GM19238 (cell line): ENCODE measurements at regions not wholly inside any gene's neighbourhood (a gene's known extent, or its start where the extent isn't known, plus 50 kb on each side); places are given as distances from the start of the nearest gene placed in this dataset.

ENCODE experiments used
- DNase-seq: peaks from one replicate; pipeline ENCODE4 v3.0.0; 2011; ENCODE audit warnings: low spot score; ENCODE audit not compliant: insufficient read length

- no peak for DNase-seq
These were observed 137.0 kb upstream of the SLCO3A1 start for GRCh38 chr15:91716536-91716935.

DNA sequence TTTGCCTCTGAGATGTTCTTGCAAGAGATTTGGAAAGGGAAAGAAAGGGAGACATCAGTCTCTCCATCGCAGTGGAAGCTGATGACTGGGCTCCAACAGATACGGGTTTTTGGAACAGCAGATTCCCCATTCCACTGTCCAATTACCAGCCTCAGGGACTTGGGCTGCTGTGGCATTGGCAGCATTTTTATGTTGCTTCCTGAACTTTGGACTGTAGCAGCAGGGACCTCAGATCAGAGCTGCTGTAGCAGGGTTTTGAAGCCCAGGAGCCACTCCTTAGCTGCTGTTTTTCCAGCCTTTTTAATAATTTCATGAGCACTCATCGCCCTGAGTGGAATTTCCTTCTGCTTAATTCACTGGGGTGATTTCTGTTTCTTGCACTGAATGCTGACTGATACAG lies 135.7 kb upstream of the SLCO3A1 start:
- no peak for DNase-seq

DNA sequence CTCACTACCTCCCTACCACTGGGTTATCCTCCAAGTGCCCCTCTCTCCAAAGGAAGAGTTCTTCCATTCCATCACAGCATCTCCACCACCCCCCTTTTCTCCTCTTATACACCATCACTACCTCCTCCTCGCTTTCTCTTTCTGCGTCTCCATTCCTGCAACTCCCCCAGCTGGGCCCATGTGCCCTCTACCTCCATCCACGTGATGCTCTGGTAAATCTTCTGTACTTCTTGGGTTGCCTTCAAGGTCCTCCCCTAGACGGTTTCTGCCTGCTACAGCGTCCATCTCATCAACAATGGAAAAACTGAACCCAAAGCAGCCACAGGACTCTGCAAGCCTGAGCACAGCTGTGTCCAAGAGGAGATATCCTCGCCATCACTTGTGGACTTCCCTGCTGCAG lies 129.5 kb upstream of the SLCO3A1 start:
- DNase-seq, result no peak

DNA sequence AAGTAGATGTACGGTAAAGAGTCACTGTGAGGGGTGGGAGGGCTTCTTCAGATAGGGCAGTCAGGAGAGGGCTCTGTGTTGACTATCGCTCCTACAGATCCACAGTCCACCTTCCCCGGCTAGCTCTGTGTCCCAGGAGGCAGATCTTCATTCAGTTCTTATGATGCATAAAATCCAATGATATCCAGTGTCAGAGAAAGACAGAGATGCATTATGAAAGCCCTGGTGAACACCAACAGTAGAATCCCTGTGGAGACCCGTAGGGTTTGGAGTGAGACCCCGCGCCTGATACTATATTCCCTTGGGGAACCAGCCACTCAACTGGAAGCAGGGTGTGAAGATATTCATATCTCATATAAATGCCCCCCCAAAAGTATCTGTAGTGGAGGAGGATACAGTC lies 119.8 kb upstream of the SLCO3A1 start:
- DNase-seq, result no peak

- no peak for DNase-seq
These were observed 116.2 kb upstream of the SLCO3A1 start for GRCh38 chr15:91737151-91737818.

DNA sequence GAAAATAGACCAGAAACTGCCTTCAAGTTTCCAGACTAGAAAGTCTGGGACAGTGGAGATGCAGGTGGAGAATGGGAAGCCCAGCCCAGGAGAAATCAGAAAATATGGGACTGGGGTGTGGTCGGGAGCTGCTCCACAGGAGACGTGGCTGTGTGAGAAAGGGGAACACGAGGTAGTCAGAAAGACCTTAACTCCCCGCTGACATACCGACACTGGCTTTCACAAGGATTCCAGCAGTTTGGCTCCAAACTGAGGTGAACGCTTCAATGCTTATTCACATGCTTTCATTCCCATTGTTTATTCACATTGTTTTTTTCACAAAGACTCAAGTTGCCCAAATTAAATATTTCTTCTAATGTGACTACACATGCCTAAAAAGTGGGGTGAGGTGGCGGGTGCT lies 111.5 kb upstream of the SLCO3A1 start:
- DNase-seq, result no peak

DNA sequence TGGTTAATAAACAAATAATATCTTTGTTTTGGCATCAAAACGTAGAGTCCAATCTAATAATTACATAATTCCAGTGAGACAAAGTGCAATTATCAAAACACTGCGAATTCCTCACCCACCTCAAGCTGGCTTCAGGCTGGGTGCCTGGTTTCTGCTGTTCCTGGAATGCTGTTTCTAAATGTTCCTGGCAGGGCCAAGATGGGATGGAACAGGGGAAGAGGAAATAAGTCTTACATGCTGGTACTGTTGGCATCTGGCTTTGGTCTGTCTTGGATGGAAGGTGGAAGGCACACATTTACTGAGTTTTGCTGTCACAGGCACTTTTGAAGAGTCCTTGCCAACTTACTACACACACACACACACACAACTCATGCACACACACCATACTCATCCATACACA lies 101.9 kb upstream of the SLCO3A1 start:
- DNase-seq, result no peak

GRCh38 chr15:91752081-91752785 lies 101.3 kb upstream of the SLCO3A1 start:
- DNase-seq, result no peak

GRCh38 chr15:91759560-91759959 lies 93.9 kb upstream of the SLCO3A1 start:
- no peak for DNase-seq

DNA sequence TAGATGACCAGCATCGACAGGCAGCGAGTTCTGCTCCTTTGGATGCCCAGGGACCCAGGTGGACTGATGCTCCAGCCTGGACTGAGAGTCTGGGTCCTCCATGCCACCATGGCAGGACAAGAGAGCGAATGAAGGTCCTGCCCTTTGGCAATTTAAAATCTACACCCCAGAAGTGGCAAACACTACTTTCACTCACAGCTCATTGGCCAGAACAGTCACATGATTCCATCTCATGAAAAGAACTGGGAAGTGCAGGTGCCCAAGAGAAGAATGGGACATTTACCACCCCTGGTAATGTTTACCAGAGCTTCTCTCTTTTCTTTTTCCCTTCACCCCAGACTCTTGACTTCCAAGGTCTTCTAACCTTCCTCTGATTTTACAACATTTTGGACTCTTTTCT lies 87.8 kb upstream of the SLCO3A1 start:
- no peak for DNase-seq

- DNase-seq, result no peak
These were observed 84.0 kb upstream of the SLCO3A1 start for GRCh38 chr15:91769476-91769875.

- DNase-seq, result no peak
These were observed 83.6 kb upstream of the SLCO3A1 start for GRCh38 chr15:91769894-91770293.

DNA sequence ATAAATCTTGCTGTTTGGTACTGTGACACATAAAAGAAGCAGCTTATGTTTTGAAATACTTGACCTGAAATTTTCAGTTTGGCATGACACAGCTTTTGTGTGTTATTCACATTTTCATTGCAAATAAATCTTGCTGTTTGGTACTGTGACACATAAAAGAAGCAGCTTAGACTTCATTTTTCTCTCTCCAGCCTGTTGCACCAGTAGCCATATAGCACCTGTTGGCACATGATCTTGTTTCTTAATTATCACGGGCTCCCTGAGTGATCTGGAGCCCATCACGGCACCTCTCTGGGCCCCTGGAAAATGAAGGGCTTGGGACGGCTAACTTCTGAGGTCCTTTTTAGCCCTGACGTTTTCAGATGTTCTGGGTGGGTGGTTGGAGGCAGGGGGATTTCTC lies 77.4 kb upstream of the SLCO3A1 start:
- DNase-seq, result no peak

DNA sequence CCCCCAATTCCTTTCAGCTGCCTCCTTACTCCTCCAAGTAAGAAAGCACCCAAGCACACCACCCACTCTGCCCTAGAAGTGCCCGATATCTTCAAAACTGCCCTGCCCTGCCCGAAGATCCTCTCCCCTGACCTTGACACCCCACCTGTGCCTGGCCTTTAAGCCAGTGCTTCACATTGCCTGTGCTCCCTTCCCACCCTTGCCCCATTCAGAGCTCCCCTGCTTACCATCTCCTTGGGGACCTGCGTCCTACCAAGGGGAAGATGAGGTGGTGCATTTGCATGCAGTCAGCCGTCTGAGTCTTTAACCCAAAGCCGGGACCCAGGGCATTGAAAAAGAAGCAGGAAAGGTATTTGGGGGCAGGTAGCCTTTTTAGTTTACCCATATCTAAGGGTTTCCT lies 73.5 kb upstream of the SLCO3A1 start:
- DNase-seq, result no peak

DNA sequence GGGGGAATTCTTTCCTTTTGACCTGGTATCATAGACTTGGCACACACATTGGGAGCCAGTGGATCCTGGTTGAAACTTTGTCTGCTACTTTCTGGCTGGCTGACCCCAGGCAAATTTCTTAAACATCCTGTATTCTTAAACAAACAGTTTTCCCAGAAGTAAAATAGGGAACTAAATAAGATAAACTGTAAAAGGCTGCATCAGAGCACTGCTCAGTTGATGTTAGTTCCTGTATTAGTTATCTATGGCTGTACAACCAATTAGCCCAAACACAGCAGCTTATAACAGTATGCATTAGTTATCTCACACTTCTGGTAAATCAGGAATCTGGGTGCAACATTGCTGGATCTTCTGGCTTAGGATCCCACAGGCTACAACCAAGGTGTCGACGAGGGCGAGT lies 73.1 kb upstream of the SLCO3A1 start:
- no peak for DNase-seq

- no peak for DNase-seq
These were observed 71.3 kb upstream of the SLCO3A1 start for GRCh38 chr15:91782221-91782620.

- no peak for DNase-seq
These were observed 70.5 kb upstream of the SLCO3A1 start for GRCh38 chr15:91783008-91783407.

GRCh38 chr15:91783451-91783850 lies 70.1 kb upstream of the SLCO3A1 start:
- no peak for DNase-seq

GRCh38 chr15:91784973-91785709 lies 68.4 kb upstream of the SLCO3A1 start:
- no peak for DNase-seq

- DNase-seq, result no peak
These were observed 66.3 kb upstream of the SLCO3A1 start for GRCh38 chr15:91787198-91787597.

- DNase-seq, result no peak
These were observed 64.4 kb upstream of the SLCO3A1 start for GRCh38 chr15:91789136-91789535.

DNA sequence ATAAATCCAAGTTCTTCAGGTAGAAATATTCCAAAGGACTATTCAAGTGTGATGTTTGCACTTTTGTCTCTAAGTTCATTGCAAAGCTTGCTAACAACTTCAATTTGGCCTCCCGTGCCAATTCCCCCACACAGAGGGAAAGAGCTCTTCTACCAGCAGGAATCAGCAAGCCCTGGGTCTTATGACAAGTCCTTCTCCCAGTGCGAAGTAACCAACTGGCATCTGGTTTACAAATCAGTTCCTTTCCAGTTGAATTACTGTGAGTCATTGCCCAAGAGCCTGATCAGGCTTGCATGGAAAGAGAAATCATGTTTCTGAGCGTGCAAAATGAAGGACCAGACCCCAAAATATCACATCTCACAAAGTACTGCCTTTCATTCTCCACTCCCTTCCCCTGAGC lies 62.7 kb upstream of the SLCO3A1 start:
- DNase-seq, result no peak

GRCh38 chr15:91793771-91794170 lies 59.7 kb upstream of the SLCO3A1 start:
- DNase-seq, result no peak
